Fibroblast of pulmonary artery (primary cell): ENCODE measurements at regions not wholly inside any gene's neighbourhood (a gene's known extent, or its start where the extent isn't known, plus 50 kb on each side); places are given as distances from the start of the nearest gene placed in this dataset.

Experiments
- DNase-seq: peaks from one replicate; pipeline ENCODE4 v3.0.0-alpha.2; 2010; ENCODE audit warnings: low read depth
- H3K4me3 ChIP-seq: replicated peaks from 2 replicates; pipeline ENCODE4 v1.5.1; 2011; ENCODE audit warnings: low read depth, mild to moderate bottlenecking, control low read depth, low read length, moderate library complexity
- CTCF ChIP-seq: IDR thresholded peaks from 2 replicates; pipeline ENCODE4 v1.5.1; 2011; ENCODE audit warnings: mild to moderate bottlenecking, control low read depth, low read length, inconsistent platforms; ENCODE audit errors: missing control alignments

GRCh38 chr16:13611596-13611995, 308.4 kb upstream of the ERCC4 start:
- no peak for DNase-seq
- no peak for TF ChIP-seq CTCF
- H3K4me3 ChIP-seq = no peak overlapping the region

- DNase-seq = no peak
- no peak for TF ChIP-seq CTCF
- H3K4me3 ChIP-seq = no peak overlapping the region
These were observed 307.3 kb upstream of the ERCC4 start for GRCh38 chr16:13612623-13613022.

DNA sequence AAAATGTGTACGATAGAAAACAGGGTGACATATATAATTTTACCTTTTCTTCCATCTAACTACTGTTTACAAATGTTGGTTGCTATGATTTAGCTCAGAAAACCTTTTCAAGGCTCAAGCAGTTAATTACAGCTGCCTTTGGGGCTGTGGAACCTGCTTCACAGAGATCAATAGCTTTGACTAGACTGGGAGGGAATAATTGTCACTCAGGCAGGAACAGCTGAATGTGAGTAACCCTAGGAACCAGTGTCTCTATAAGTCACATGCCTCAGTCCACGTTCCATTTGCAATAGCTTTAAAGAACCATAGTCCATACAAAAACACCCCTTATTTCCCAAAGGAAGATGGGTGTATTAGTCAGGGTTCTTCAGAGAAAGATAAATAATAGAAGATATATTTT, 306.8 kb upstream of the ERCC4 start:
- TF ChIP-seq CTCF = no peak
- no peak overlapping the region for H3K4me3 ChIP-seq
- DNase-seq = no peak

- H3K4me3 ChIP-seq = no peak overlapping the region
- DNase-seq = no peak
- TF ChIP-seq CTCF = no peak
These were observed 298.3 kb upstream of the ERCC4 start for GRCh38 chr16:13621639-13622038.

GRCh38 chr16:13628156-13628555, 291.8 kb upstream of the ERCC4 start:
- no peak for DNase-seq
- H3K4me3 ChIP-seq = no peak overlapping the region
- TF ChIP-seq CTCF = no peak

DNA sequence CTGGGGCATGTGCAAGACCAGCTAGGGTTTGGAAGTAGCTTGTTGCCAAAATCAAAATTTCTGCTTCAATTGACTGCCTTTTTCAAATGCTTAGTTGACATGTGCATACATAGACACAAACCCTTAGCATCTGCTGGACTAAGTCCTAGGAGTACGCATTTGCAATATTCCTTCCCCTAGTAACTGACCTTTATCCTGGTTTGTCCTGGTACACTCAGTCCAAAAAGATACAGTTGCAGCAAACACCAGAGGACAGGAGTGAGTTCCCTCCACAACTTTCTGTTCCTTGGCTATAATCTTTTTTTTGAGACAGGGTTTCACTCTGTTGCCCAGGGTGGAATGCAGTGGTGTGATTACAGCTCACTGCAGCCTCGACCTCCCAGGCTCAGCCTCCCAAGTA, 290.2 kb upstream of the ERCC4 start:
- TF ChIP-seq CTCF = no peak
- no peak for DNase-seq
- H3K4me3 ChIP-seq = no peak overlapping the region

DNA sequence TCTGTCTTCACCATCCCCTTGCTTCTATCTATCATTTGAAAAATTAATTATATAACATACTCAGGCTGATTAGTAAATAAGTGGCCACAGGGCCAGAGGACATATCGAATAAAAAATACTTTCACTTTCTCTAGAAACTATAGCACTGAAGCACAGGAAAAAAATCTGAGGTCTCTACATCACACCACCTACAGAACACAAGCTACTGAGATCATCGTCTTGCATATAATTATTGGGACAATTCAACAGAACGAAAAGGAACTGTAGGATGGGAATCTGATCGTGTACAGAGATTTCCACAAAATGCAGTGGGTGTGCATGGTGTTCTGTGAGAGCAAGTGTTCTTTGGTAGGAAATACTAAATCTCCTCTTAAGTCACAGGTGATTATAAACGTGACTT, 289.6 kb upstream of the ERCC4 start:
- H3K4me3 ChIP-seq = no peak overlapping the region
- no peak for TF ChIP-seq CTCF
- DNase-seq = no peak
